Jurkat, Clone E6-1 (cell line): ENCODE measurements at regions not wholly inside any gene's neighbourhood (a gene's known extent, or its start where the extent isn't known, plus 50 kb on each side); places are given as distances from the start of the nearest gene placed in this dataset.

Experiments
- DNase-seq: peaks from one replicate; pipeline ENCODE4 v3.0.0-alpha.2; 2011; ENCODE audit warnings: low read depth, low spot score
- H3K4me3 ChIP-seq: 2 replicates; pipeline ENCODE4 v1.5.1; 2011; ENCODE audit warnings: mild to moderate bottlenecking, low read length, control low read depth, moderate library complexity

- DNase-seq, result no peak
- no peak overlapping the region for H3K4me3 ChIP-seq
Measured at GRCh38 chr1:69421286-69421685, 146.4 kb upstream of the LRRC7 start.

GRCh38 chr1:69425871-69426270 lies 141.9 kb upstream of the LRRC7 start:
- no peak for DNase-seq
- no peak overlapping the region for H3K4me3 ChIP-seq

- no peak for DNase-seq
- H3K4me3 ChIP-seq, result no peak overlapping the region
Measured at GRCh38 chr1:69426401-69426800, 141.3 kb upstream of the LRRC7 start.

GRCh38 chr1:69433073-69433472 lies 134.6 kb upstream of the LRRC7 start:
- no peak overlapping the region for H3K4me3 ChIP-seq
- DNase-seq, result no peak

- H3K4me3 ChIP-seq, result no peak overlapping the region
- no peak for DNase-seq
Measured at GRCh38 chr1:69436151-69436550, 131.6 kb upstream of the LRRC7 start.

GRCh38 chr1:69438056-69438795 lies 129.5 kb upstream of the LRRC7 start:
- no peak overlapping the region for H3K4me3 ChIP-seq
- DNase-seq, result no peak

GRCh38 chr1:69441496-69441895 lies 126.2 kb upstream of the LRRC7 start:
- no peak for DNase-seq
- H3K4me3 ChIP-seq, result no peak overlapping the region

- no peak for DNase-seq
- H3K4me3 ChIP-seq, result no peak overlapping the region
Measured at GRCh38 chr1:69451196-69451595, 116.5 kb upstream of the LRRC7 start.

GRCh38 chr1:69455718-69456117 lies 112.0 kb upstream of the LRRC7 start:
- DNase-seq, result no peak
- no peak overlapping the region for H3K4me3 ChIP-seq

- DNase-seq, result no peak
Measured at GRCh38 chr1:69459244-69459643, 108.5 kb upstream of the LRRC7 start.

GRCh38 chr1:69475021-69475420 lies 92.7 kb upstream of the LRRC7 start:
- no peak overlapping the region for H3K4me3 ChIP-seq
- DNase-seq, result no peak

More at GRCh38 chr1:69459244-69459643, 108.5 kb upstream of the LRRC7 start:
- no peak overlapping the region for H3K4me3 ChIP-seq

- no peak overlapping the region for H3K4me3 ChIP-seq
Measured at GRCh38 chr1:69479734-69480133, 88.0 kb upstream of the LRRC7 start.

GRCh38 chr1:69483246-69483645 lies 84.5 kb upstream of the LRRC7 start:
- no peak overlapping the region for H3K4me3 ChIP-seq
- no peak for DNase-seq

More at GRCh38 chr1:69479734-69480133, 88.0 kb upstream of the LRRC7 start:
- DNase-seq, result no peak

GRCh38 chr1:69485616-69486015 lies 82.1 kb upstream of the LRRC7 start:
- H3K4me3 ChIP-seq, result no peak overlapping the region
- no peak for DNase-seq

- DNase-seq, result no peak
- H3K4me3 ChIP-seq, result no peak overlapping the region
Measured at GRCh38 chr1:69491416-69491815, 76.3 kb upstream of the LRRC7 start.

- DNase-seq, result no peak
- no peak overlapping the region for H3K4me3 ChIP-seq
Measured at GRCh38 chr1:69492286-69492685, 75.4 kb upstream of the LRRC7 start.

- DNase-seq, result no peak
- H3K4me3 ChIP-seq, result no peak overlapping the region
Measured at GRCh38 chr1:69494221-69494620, 73.5 kb upstream of the LRRC7 start.

GRCh38 chr1:69497441-69498221 lies 70.1 kb upstream of the LRRC7 start:
- DNase-seq, result no peak
- no peak overlapping the region for H3K4me3 ChIP-seq

GRCh38 chr1:69498711-69499110 lies 69.0 kb upstream of the LRRC7 start:
- no peak overlapping the region for H3K4me3 ChIP-seq
- DNase-seq, result no peak

- no peak overlapping the region for H3K4me3 ChIP-seq
- DNase-seq, result no peak
Measured at GRCh38 chr1:69499203-69499803, 68.4 kb upstream of the LRRC7 start.
